H9 (cell line): ENCODE measurements at regions not wholly inside any gene's neighbourhood (a gene's known extent, or its start where the extent isn't known, plus 50 kb on each side); places are given as distances from the start of the nearest gene placed in this dataset.

Experiments used
- DNase-seq: peaks from one replicate; pipeline ENCODE4 v3.0.0-alpha.2; 2017
- H2AFZ ChIP-seq: one replicate; pipeline ENCODE4 v1.6.1; 2013; ENCODE audit warnings: mild to moderate bottlenecking, low read length, control low read depth, moderate library complexity
- H2AK5ac ChIP-seq: 2 replicates; pipeline ENCODE4 v1.6.1; 2013; ENCODE audit warnings: low read length, control low read depth, mixed read lengths; ENCODE audit not compliant: insufficient read length
- H2BK120ac ChIP-seq: one replicate; pipeline ENCODE4 v1.6.1; 2013; ENCODE audit warnings: low read depth, mild to moderate bottlenecking, low read length, control low read depth, inconsistent platforms; ENCODE audit not compliant: poor library complexity, severe bottlenecking
- H2BK12ac ChIP-seq: 2 replicates; pipeline ENCODE4 v1.6.1; 2013; ENCODE audit warnings: low read length, control low read depth, mixed read lengths, low read depth; ENCODE audit not compliant: insufficient read length
- H2BK15ac ChIP-seq: 2 replicates; pipeline ENCODE4 v1.6.1; 2013; ENCODE audit warnings: low read depth, low read length, control low read depth
- H2BK20ac ChIP-seq: one replicate; pipeline ENCODE4 v1.6.1; 2013; ENCODE audit warnings: low read depth, mild to moderate bottlenecking, low read length, control low read depth, inconsistent platforms; ENCODE audit not compliant: poor library complexity, severe bottlenecking
- H2BK5ac ChIP-seq: 2 replicates; pipeline ENCODE4 v1.6.1; 2013; ENCODE audit warnings: low read length, control low read depth, mixed read lengths; ENCODE audit not compliant: insufficient read length
- H3K14ac ChIP-seq: 2 replicates; pipeline ENCODE4 v1.6.1; 2013; ENCODE audit warnings: low read length, control low read depth; ENCODE audit not compliant: insufficient read depth
- H3K18ac ChIP-seq: 2 replicates; pipeline ENCODE4 v1.6.1; 2013; ENCODE audit warnings: low read depth, mild to moderate bottlenecking, mixed read lengths, low read length, control low read depth; ENCODE audit not compliant: insufficient read length
- H3K23ac ChIP-seq: 2 replicates; pipeline ENCODE4 v1.6.1; 2013; ENCODE audit warnings: low read length, control low read depth, mixed read lengths, low read depth; ENCODE audit not compliant: insufficient read length
- H3K23me2 ChIP-seq: 2 replicates; pipeline ENCODE4 v1.6.1; 2013; ENCODE audit warnings: low read depth, mild to moderate bottlenecking, mixed read lengths, low read length, control low read depth; ENCODE audit not compliant: insufficient read length, poor library complexity, severe bottlenecking
- H3K27ac ChIP-seq: 2 replicates; pipeline ENCODE4 v1.5.1; 2013; ENCODE audit warnings: low read length, control low read depth, mixed read lengths, low read depth; ENCODE audit not compliant: insufficient read length
- H3K27me3 ChIP-seq: 2 replicates; pipeline ENCODE4 v1.6.1; 2013; ENCODE audit warnings: low read length, control low read depth, inconsistent platforms; ENCODE audit not compliant: insufficient read depth
- H3K4ac ChIP-seq: 2 replicates; pipeline ENCODE4 v1.6.1; 2013; ENCODE audit warnings: low read depth, mild to moderate bottlenecking, control low read depth, inconsistent platforms, low read length, moderate library complexity
- H3K4me1 ChIP-seq: 2 replicates; pipeline ENCODE4 v1.6.1; 2013; ENCODE audit warnings: low read length, control low read depth, inconsistent platforms; ENCODE audit not compliant: insufficient read depth
- H3K4me2 ChIP-seq: 2 replicates; pipeline ENCODE4 v1.6.1; 2013; ENCODE audit warnings: low read length, control low read depth, mixed read lengths; ENCODE audit not compliant: insufficient read length, insufficient read depth
- H3K56ac ChIP-seq: 2 replicates; pipeline ENCODE4 v1.6.1; 2013; ENCODE audit warnings: low read depth, mild to moderate bottlenecking, mixed read lengths, low read length, control low read depth; ENCODE audit not compliant: insufficient read length
- H3K79me1 ChIP-seq: 2 replicates; pipeline ENCODE4 v1.6.1; 2013; ENCODE audit warnings: low read depth, mild to moderate bottlenecking, moderate library complexity, low read length, control low read depth, inconsistent platforms; ENCODE audit not compliant: insufficient read depth, poor library complexity, severe bottlenecking
- H3K79me2 ChIP-seq: 2 replicates; pipeline ENCODE4 v1.6.1; 2013; ENCODE audit warnings: low read length, control low read depth, inconsistent platforms; ENCODE audit not compliant: insufficient read depth
- H3K9ac ChIP-seq: 2 replicates; pipeline ENCODE4 v1.6.1; 2013; ENCODE audit warnings: low read length, control low read depth, mixed read lengths; ENCODE audit not compliant: insufficient read length; ENCODE audit errors: extremely low read depth
- H3K9me3 ChIP-seq: one replicate; pipeline ENCODE4 v1.6.1; 2013; ENCODE audit warnings: low read depth, low read length, inconsistent platforms; ENCODE audit not compliant: control insufficient read depth
- H3T11ph ChIP-seq: one replicate; pipeline ENCODE4 v1.6.1; 2013; ENCODE audit warnings: mild to moderate bottlenecking, low read length, control low read depth, inconsistent platforms
- H4K20me1 ChIP-seq: one replicate; pipeline ENCODE4 v1.6.1; 2013; ENCODE audit not compliant: control insufficient read depth, insufficient read length, insufficient read depth
- H4K5ac ChIP-seq: 2 replicates; pipeline ENCODE4 v1.6.1; 2013; ENCODE audit warnings: low read depth, mild to moderate bottlenecking, mixed read lengths, low read length, control low read depth; ENCODE audit not compliant: insufficient read length
- H4K8ac ChIP-seq: replicated peaks from 2 replicates; pipeline ENCODE4 v1.6.1; 2013; ENCODE audit warnings: low read length, control low read depth, mixed read lengths, low read depth; ENCODE audit not compliant: insufficient read length
- H4K91ac ChIP-seq: 2 replicates; pipeline ENCODE4 v1.6.1; 2013; ENCODE audit warnings: low read depth, mild to moderate bottlenecking, moderate library complexity, mixed read lengths, low read length, control low read depth; ENCODE audit not compliant: insufficient read length
- H3K27ac Mint-ChIP-seq, 3 experiments: 2 replicates in 2 of 3; 3 replicates in 1 of 3; pipeline ENCODE4 v1.8.0; 2020 to 2021; ENCODE audit warnings: mixed read lengths in 3 of 3, mild to moderate bottlenecking in 1 of 3, moderate library complexity in 1 of 3
- H3K27me3 Mint-ChIP-seq: 2 replicates; pipeline ENCODE4 v1.8.0; 2021; ENCODE audit warnings: low read depth, mild to moderate bottlenecking, moderate library complexity, mixed read lengths
- H3K36me3 Mint-ChIP-seq, 3 experiments: 2 replicates in 2 of 3; 3 replicates in 1 of 3; pipeline ENCODE4 v1.8.0; 2020 to 2021; ENCODE audit warnings: low read depth in 3 of 3, mixed read lengths in 3 of 3; ENCODE audit not compliant: insufficient read depth in 1 of 3
- H3K4me1 Mint-ChIP-seq, 2 experiments: 2 replicates each; pipeline ENCODE4 v1.8.0; 2020; ENCODE audit warnings: mixed read lengths in 2 of 2
- H3K4me3 Mint-ChIP-seq, 2 experiments: 2 replicates in 1 of 2; 3 replicates in 1 of 2; pipeline ENCODE4 v1.8.0; 2020 to 2021; ENCODE audit warnings: mild to moderate bottlenecking in 2 of 2, mixed read lengths in 2 of 2, moderate library complexity in 1 of 2
- H3K9me3 Mint-ChIP-seq, 2 experiments: 2 replicates in 1 of 2; 3 replicates in 1 of 2; pipeline ENCODE4 v1.8.0; 2020; ENCODE audit warnings: mild to moderate bottlenecking in 2 of 2, mixed read lengths in 2 of 2, moderate library complexity in 1 of 2
- WGBS: extraction: QIAGEN DNeasy Blood & Tissue Kit; methylation state at CpG from one replicate; pipeline ENCODE4 v1.1.7; 2013; ENCODE audit warnings: missing lambda C conversion rate, low lambda C conversion rate, mixed read lengths; ENCODE audit not compliant: insufficient read length; ENCODE audit errors: extremely low coverage; 5-methylcytosine and 5-hydroxymethylcytosine counted together
- TF ChIP-seq, protein P1 (sequence below): fragments of 200-600 bp; sonication (generic); conservative IDR thresholded peaks from 3 replicates; pipeline ENCODE4 v1.8.0; 2021; ENCODE audit warnings: antibody characterized with exemption, mild to moderate bottlenecking

DNA sequence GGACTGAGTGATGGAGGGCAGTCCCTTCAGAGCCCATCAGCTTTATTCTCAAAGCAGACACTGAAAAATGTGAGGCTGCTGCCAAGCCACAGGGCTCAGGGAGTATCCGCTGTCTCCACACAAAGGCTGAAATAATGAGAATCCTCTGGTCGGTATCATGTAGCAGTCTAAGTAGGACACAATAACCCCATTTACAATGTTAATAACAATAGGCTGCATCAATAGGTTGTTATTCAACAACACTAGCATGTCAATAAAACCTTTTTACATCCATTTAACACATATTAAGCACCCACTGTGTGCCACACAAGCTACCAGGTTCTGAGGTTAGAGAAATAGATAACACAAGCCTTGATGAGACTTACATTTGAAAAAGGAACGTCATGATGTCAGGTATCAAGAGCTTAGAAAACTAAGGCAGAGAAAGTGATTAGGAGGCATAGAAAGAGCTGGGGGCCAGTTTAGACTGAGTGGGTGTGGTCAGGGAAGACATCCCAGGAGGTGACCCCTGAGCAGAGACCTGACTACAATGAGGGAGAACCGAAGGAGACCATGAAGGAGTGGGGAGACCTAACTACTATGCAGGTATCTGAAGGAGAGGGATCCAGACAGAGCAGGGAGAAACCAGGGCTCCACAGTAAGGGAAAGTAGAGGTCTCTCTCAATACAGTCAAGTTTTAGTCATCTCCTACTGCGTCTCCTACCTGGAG lies 140.1 kb upstream of the GRIA1 start:
- Mint-ChIP-seq H3K27ac (peak overlapping the region; percentile 62 to 97 (median 96); a peak in 6 of 7 replicates), H3K4me3 (peak overlapping the region; percentile 37 to 62; a peak in 4 of 5 replicates), H3K9me3 (no peaks in the 10 kb centered on the region), H3K36me3 (peaks cover 0 to 2% (median 0%) of the 10 kb centered on the region in 3 experiments; a peak in 1 of 7 replicates), H3K27me3 (peaks cover 2% of the 10 kb centered on the region), H3K4me1 (peaks cover 62 to 75% of the 10 kb centered on the region in 2 experiments)
- H3K9ac ChIP-seq = no peak overlapping the region
- no peak overlapping the region for H3K4ac ChIP-seq
- H3K9me3 ChIP-seq = no peaks in the 10 kb centered on the region
- no peak overlapping the region for H2BK15ac ChIP-seq
- H3K23me2 ChIP-seq = no peaks in the 10 kb centered on the region
- no peak overlapping the region for H2BK20ac ChIP-seq
- TF ChIP-seq, protein P1, sequence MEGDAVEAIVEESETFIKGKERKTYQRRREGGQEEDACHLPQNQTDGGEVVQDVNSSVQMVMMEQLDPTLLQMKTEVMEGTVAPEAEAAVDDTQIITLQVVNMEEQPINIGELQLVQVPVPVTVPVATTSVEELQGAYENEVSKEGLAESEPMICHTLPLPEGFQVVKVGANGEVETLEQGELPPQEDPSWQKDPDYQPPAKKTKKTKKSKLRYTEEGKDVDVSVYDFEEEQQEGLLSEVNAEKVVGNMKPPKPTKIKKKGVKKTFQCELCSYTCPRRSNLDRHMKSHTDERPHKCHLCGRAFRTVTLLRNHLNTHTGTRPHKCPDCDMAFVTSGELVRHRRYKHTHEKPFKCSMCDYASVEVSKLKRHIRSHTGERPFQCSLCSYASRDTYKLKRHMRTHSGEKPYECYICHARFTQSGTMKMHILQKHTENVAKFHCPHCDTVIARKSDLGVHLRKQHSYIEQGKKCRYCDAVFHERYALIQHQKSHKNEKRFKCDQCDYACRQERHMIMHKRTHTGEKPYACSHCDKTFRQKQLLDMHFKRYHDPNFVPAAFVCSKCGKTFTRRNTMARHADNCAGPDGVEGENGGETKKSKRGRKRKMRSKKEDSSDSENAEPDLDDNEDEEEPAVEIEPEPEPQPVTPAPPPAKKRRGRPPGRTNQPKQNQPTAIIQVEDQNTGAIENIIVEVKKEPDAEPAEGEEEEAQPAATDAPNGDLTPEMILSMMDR = no peak
- H3K14ac ChIP-seq = no peak overlapping the region
- no CpG with 5 or more reads among the region's 5 CpGs for WGBS
- H3K4me1 ChIP-seq = peaks cover 5% of the 10 kb centered on the region; the same call in 1 of the 2 replicates
- no peak overlapping the region for H4K8ac ChIP-seq
- no peak overlapping the region for H4K91ac ChIP-seq
- H2BK12ac ChIP-seq = no peak overlapping the region
- H2BK5ac ChIP-seq = no peak overlapping the region
- no peak overlapping the region for H4K5ac ChIP-seq
- H2AK5ac ChIP-seq = no peak overlapping the region
- H3K79me1 ChIP-seq = no peaks in the 10 kb centered on the region
- no peak overlapping the region for H3K56ac ChIP-seq
- H3K79me2 ChIP-seq = no peaks in the 10 kb centered on the region
- H2AFZ ChIP-seq = no peak overlapping the region
- peak; percentile 61 for DNase-seq
- no peak overlapping the region for H3T11ph ChIP-seq
- H3K27ac ChIP-seq = no peak overlapping the region
- peak overlapping the region; percentile 22 for H3K4me2 ChIP-seq
- H4K20me1 ChIP-seq = no peaks in the 10 kb centered on the region
- H3K23ac ChIP-seq = no peak overlapping the region
- H3K18ac ChIP-seq = no peak overlapping the region
- peaks cover 2% of the 10 kb centered on the region; the same call in 1 of the 2 replicates for H3K27me3 ChIP-seq
- H2BK120ac ChIP-seq = no peak overlapping the region
